ENCODE measurements at regions not wholly inside any gene's neighbourhood (a gene's known extent, or its start where the extent isn't known, plus 50 kb on each side); places are given as distances from the start of the nearest gene placed in this dataset.

GRCh38 chr18:39365836-39366485 is 1800.4 kb upstream of the CELF4 start:
- Histone ChIP-seq H3K4me3 (ENCODE audit: insufficient read depth, low read depth, low read length, poor library complexity, severe bottlenecking) (no peak overlapping the region), H3K27me3 (replicated peaks; ENCODE audit: control insufficient read depth, insufficient read depth, low read length, poor library complexity, severe bottlenecking) (no peaks in the 10 kb centered on the region), H3K4me1 (ENCODE audit: control insufficient read depth, insufficient read depth, low read length, poor library complexity, severe bottlenecking) (no peaks in the 10 kb centered on the region), H3K9me3 (ENCODE audit: control insufficient read depth, low read length) (no peaks in the 10 kb centered on the region), H3K27ac (ENCODE audit: insufficient read depth, low read length, poor library complexity, severe bottlenecking) (no peak overlapping the region), H3K36me3 (ENCODE audit: control insufficient read depth, insufficient read depth, low read length) (no peaks in the 10 kb centered on the region)
- DNase-seq: no peak

- Histone ChIP-seq H3K36me3 (ENCODE audit: control insufficient read depth, insufficient read depth, low read length) (no peaks in the 10 kb centered on the region), H3K4me3 (ENCODE audit: insufficient read depth, low read depth, low read length, poor library complexity, severe bottlenecking) (no peak overlapping the region), H3K4me1 (ENCODE audit: control insufficient read depth, insufficient read depth, low read length, poor library complexity, severe bottlenecking) (no peaks in the 10 kb centered on the region), H3K27ac (ENCODE audit: insufficient read depth, low read length, poor library complexity, severe bottlenecking) (no peak overlapping the region), H3K27me3 (replicated peaks; ENCODE audit: control insufficient read depth, insufficient read depth, low read length, poor library complexity, severe bottlenecking) (no peaks in the 10 kb centered on the region), H3K9me3 (ENCODE audit: control insufficient read depth, low read length) (no peaks in the 10 kb centered on the region)
- no peak for DNase-seq
Measured at GRCh38 chr18:39360072-39360471, 1794.5 kb upstream of the CELF4 start.

- DNase-seq: no peak
Measured at GRCh38 chr18:39359636-39360035, 1794.0 kb upstream of the CELF4 start.

GRCh38 chr18:39350945-39351344 is 1785.3 kb upstream of the CELF4 start:
- DNase-seq: no peak
- Histone ChIP-seq H3K36me3 (ENCODE audit: control insufficient read depth, insufficient read depth, low read length) (no peaks in the 10 kb centered on the region), H3K4me3 (ENCODE audit: insufficient read depth, low read depth, low read length, poor library complexity, severe bottlenecking) (no peak overlapping the region), H3K27me3 (replicated peaks; ENCODE audit: control insufficient read depth, insufficient read depth, low read length, poor library complexity, severe bottlenecking) (no peaks in the 10 kb centered on the region), H3K27ac (ENCODE audit: insufficient read depth, low read length, poor library complexity, severe bottlenecking) (no peak overlapping the region), H3K4me1 (ENCODE audit: control insufficient read depth, insufficient read depth, low read length, poor library complexity, severe bottlenecking) (no peaks in the 10 kb centered on the region), H3K9me3 (ENCODE audit: control insufficient read depth, low read length) (no peaks in the 10 kb centered on the region)

More at GRCh38 chr18:39359636-39360035, 1794.0 kb upstream of the CELF4 start:
- Histone ChIP-seq H3K9me3 (ENCODE audit: control insufficient read depth, low read length) (no peaks in the 10 kb centered on the region), H3K36me3 (ENCODE audit: control insufficient read depth, insufficient read depth, low read length) (no peaks in the 10 kb centered on the region), H3K4me1 (ENCODE audit: control insufficient read depth, insufficient read depth, low read length, poor library complexity, severe bottlenecking) (no peaks in the 10 kb centered on the region), H3K27me3 (replicated peaks; ENCODE audit: control insufficient read depth, insufficient read depth, low read length, poor library complexity, severe bottlenecking) (no peaks in the 10 kb centered on the region), H3K4me3 (ENCODE audit: insufficient read depth, low read depth, low read length, poor library complexity, severe bottlenecking) (no peak overlapping the region), H3K27ac (ENCODE audit: insufficient read depth, low read length, poor library complexity, severe bottlenecking) (no peak overlapping the region)

- DNase-seq: no peak
- H3K27ac ChIP-seq (ENCODE audit: insufficient read depth, low read length, poor library complexity, severe bottlenecking): no peak overlapping the region
- H3K36me3 ChIP-seq (ENCODE audit: control insufficient read depth, insufficient read depth, low read length): no peaks in the 10 kb centered on the region
- no peaks in the 10 kb centered on the region for H3K27me3 ChIP-seq (replicated peaks; ENCODE audit: control insufficient read depth, insufficient read depth, low read length, poor library complexity, severe bottlenecking)
- H3K9me3 ChIP-seq (ENCODE audit: control insufficient read depth, low read length): no peaks in the 10 kb centered on the region
- H3K4me1 ChIP-seq (ENCODE audit: control insufficient read depth, insufficient read depth, low read length, poor library complexity, severe bottlenecking): no peaks in the 10 kb centered on the region
- H3K4me3 ChIP-seq (ENCODE audit: insufficient read depth, low read depth, low read length, poor library complexity, severe bottlenecking): no peak overlapping the region
Measured at GRCh38 chr18:39349801-39350200, 1784.2 kb upstream of the CELF4 start.

GRCh38 chr18:39348757-39349156 is 1783.2 kb upstream of the CELF4 start:
- H3K4me3 ChIP-seq (ENCODE audit: insufficient read depth, low read depth, low read length, poor library complexity, severe bottlenecking): no peak overlapping the region
- no peaks in the 10 kb centered on the region for H3K4me1 ChIP-seq (ENCODE audit: control insufficient read depth, insufficient read depth, low read length, poor library complexity, severe bottlenecking)
- no peak overlapping the region for H3K27ac ChIP-seq (ENCODE audit: insufficient read depth, low read length, poor library complexity, severe bottlenecking)
- no peaks in the 10 kb centered on the region for H3K9me3 ChIP-seq (ENCODE audit: control insufficient read depth, low read length)
- no peak for DNase-seq
- H3K36me3 ChIP-seq (ENCODE audit: control insufficient read depth, insufficient read depth, low read length): no peaks in the 10 kb centered on the region
- H3K27me3 ChIP-seq (replicated peaks; ENCODE audit: control insufficient read depth, insufficient read depth, low read length, poor library complexity, severe bottlenecking): no peaks in the 10 kb centered on the region

- no peak overlapping the region for H3K27ac ChIP-seq (ENCODE audit: insufficient read depth, low read length, poor library complexity, severe bottlenecking)
- H3K27me3 ChIP-seq (replicated peaks; ENCODE audit: control insufficient read depth, insufficient read depth, low read length, poor library complexity, severe bottlenecking): no peaks in the 10 kb centered on the region
- H3K4me1 ChIP-seq (ENCODE audit: control insufficient read depth, insufficient read depth, low read length, poor library complexity, severe bottlenecking): no peaks in the 10 kb centered on the region
- no peak for DNase-seq
- H3K36me3 ChIP-seq (ENCODE audit: control insufficient read depth, insufficient read depth, low read length): no peaks in the 10 kb centered on the region
- no peak overlapping the region for H3K4me3 ChIP-seq (ENCODE audit: insufficient read depth, low read depth, low read length, poor library complexity, severe bottlenecking)
- no peaks in the 10 kb centered on the region for H3K9me3 ChIP-seq (ENCODE audit: control insufficient read depth, low read length)
Measured at GRCh38 chr18:39347701-39348100, 1782.1 kb upstream of the CELF4 start.

- no peak for DNase-seq
- no peaks in the 10 kb centered on the region for H3K4me1 ChIP-seq (ENCODE audit: control insufficient read depth, insufficient read depth, low read length, poor library complexity, severe bottlenecking)
- no peaks in the 10 kb centered on the region for H3K36me3 ChIP-seq (ENCODE audit: control insufficient read depth, insufficient read depth, low read length)
- no peaks in the 10 kb centered on the region for H3K27me3 ChIP-seq (replicated peaks; ENCODE audit: control insufficient read depth, insufficient read depth, low read length, poor library complexity, severe bottlenecking)
- no peak overlapping the region for H3K27ac ChIP-seq (ENCODE audit: insufficient read depth, low read length, poor library complexity, severe bottlenecking)
- H3K4me3 ChIP-seq (ENCODE audit: insufficient read depth, low read depth, low read length, poor library complexity, severe bottlenecking): no peak overlapping the region
- H3K9me3 ChIP-seq (ENCODE audit: control insufficient read depth, low read length): no peaks in the 10 kb centered on the region
Measured at GRCh38 chr18:39346916-39347315, 1781.3 kb upstream of the CELF4 start.

- DNase-seq: no peak
- Histone ChIP-seq H3K27ac (ENCODE audit: insufficient read depth, low read length, poor library complexity, severe bottlenecking) (no peak overlapping the region), H3K4me3 (ENCODE audit: insufficient read depth, low read depth, low read length, poor library complexity, severe bottlenecking) (no peak overlapping the region), H3K36me3 (ENCODE audit: control insufficient read depth, insufficient read depth, low read length) (no peaks in the 10 kb centered on the region), H3K4me1 (ENCODE audit: control insufficient read depth, insufficient read depth, low read length, poor library complexity, severe bottlenecking) (no peaks in the 10 kb centered on the region), H3K27me3 (replicated peaks; ENCODE audit: control insufficient read depth, insufficient read depth, low read length, poor library complexity, severe bottlenecking) (no peaks in the 10 kb centered on the region), H3K9me3 (ENCODE audit: control insufficient read depth, low read length) (no peaks in the 10 kb centered on the region)
Measured at GRCh38 chr18:39345321-39345720, 1779.7 kb upstream of the CELF4 start.

GRCh38 chr18:39344487-39344886 is 1778.9 kb upstream of the CELF4 start:
- Histone ChIP-seq H3K4me3 (ENCODE audit: insufficient read depth, low read depth, low read length, poor library complexity, severe bottlenecking) (no peak overlapping the region), H3K27me3 (replicated peaks; ENCODE audit: control insufficient read depth, insufficient read depth, low read length, poor library complexity, severe bottlenecking) (no peaks in the 10 kb centered on the region), H3K36me3 (ENCODE audit: control insufficient read depth, insufficient read depth, low read length) (no peaks in the 10 kb centered on the region), H3K9me3 (ENCODE audit: control insufficient read depth, low read length) (no peaks in the 10 kb centered on the region), H3K4me1 (ENCODE audit: control insufficient read depth, insufficient read depth, low read length, poor library complexity, severe bottlenecking) (no peaks in the 10 kb centered on the region), H3K27ac (ENCODE audit: insufficient read depth, low read length, poor library complexity, severe bottlenecking) (no peak overlapping the region)
- no peak for DNase-seq

Measured in effector memory CD4-positive, alpha-beta T cell (primary cell).